Panc1 (cell line): ENCODE measurements at regions not wholly inside any gene's neighbourhood (a gene's known extent, or its start where the extent isn't known, plus 50 kb on each side); places are given as distances from the start of the nearest gene placed in this dataset.

Experiments
- ATAC-seq: fragments of 200-7000 bp; cut with Tn5 transposase; 2 replicates; pipeline ENCODE4 v1.9.1; 2020; ENCODE audit warnings: mild to moderate bottlenecking, moderate library complexity
- BruUV-seq: library from RNA; stranded (reverse); fragments of 400-500 nt; replicated peaks from 2 replicates; lab custom pipeline; 2021; lab: Mats Ljungman, UMichigan
- CTCF ChIA-PET: fragments of 300-600 bp; sonication (Branson Sonifier 250); formaldehyde crosslinking; loops from one replicate; lab custom pipeline; 2022; ENCODE audit warnings: antibody characterized with exemption; lab: Charles Lee
- POLR2A ChIA-PET: fragments of 300-600 bp; sonication (Branson Sonifier 250); formaldehyde crosslinking; loops from one replicate; lab custom pipeline; 2022; ENCODE audit warnings: antibody characterized with exemption; lab: Charles Lee
- DNase-seq: peaks from one replicate; pipeline ENCODE4 v3.0.0-alpha.2; 2010; ENCODE audit warnings: low read depth, low spot score
- H3K27ac ChIP-seq: 2 replicates; pipeline ENCODE4 v1.5.1; 2011; ENCODE audit warnings: mild to moderate bottlenecking, low read length, inconsistent platforms
- H3K27me3 ChIP-seq: fragments of 200-500 bp; sonication (Bioruptor generic); 2 replicates; pipeline ENCODE4 v1.6.0; 2014; ENCODE audit warnings: low read length, inconsistent platforms; ENCODE audit not compliant: control insufficient read depth, insufficient read depth
- H3K36me3 ChIP-seq: fragments of 200-500 bp; sonication (Bioruptor generic); 2 replicates; pipeline ENCODE4 v1.5.1; 2014; ENCODE audit warnings: inconsistent platforms, mild to moderate bottlenecking, low read length, moderate library complexity; ENCODE audit not compliant: control insufficient read depth, insufficient read depth
- H3K4me1 ChIP-seq: 2 replicates; pipeline ENCODE4 v1.5.1; 2011; ENCODE audit warnings: inconsistent platforms, mild to moderate bottlenecking, low read length, moderate library complexity; ENCODE audit not compliant: control insufficient read depth, insufficient read depth
- H3K4me3 ChIP-seq, 2 experiments: 2 replicates each; pipeline ENCODE4 v1.5.1; 2011 to 2012; ENCODE audit warnings: low read depth in 2 of 2, low read length in 2 of 2, mild to moderate bottlenecking in 2 of 2, inconsistent platforms in 1 of 2, moderate library complexity in 1 of 2
- H3K9me3 ChIP-seq: fragments of 200-500 bp; sonication (Bioruptor generic); 2 replicates; pipeline ENCODE4 v1.5.1; 2014; ENCODE audit warnings: low read depth, mild to moderate bottlenecking, inconsistent platforms, low read length, moderate library complexity; ENCODE audit not compliant: control insufficient read depth, insufficient read depth
- CTCF ChIP-seq: fragments of 450-650 bp; IDR thresholded peaks from 2 replicates; pipeline ENCODE4 v1.5.1; 2017; ENCODE audit warnings: mild to moderate bottlenecking
- POLR2AphosphoS5 ChIP-seq: IDR thresholded peaks from 2 replicates; pipeline ENCODE4 v1.6.1; 2012; ENCODE audit warnings: mild to moderate bottlenecking, low read depth, low read length, moderate library complexity
- REST ChIP-seq, 2 experiments: IDR thresholded peaks; 2 replicates each; pipeline ENCODE4 v1.6.1; 2011 to 2012; ENCODE audit warnings: low read depth in 2 of 2, control low read depth in 1 of 2, low read length in 1 of 2, mild to moderate bottlenecking in 1 of 2, moderate library complexity in 1 of 2; ENCODE audit not compliant: insufficient read depth in 1 of 2
- SIN3A ChIP-seq: IDR thresholded peaks from 2 replicates; pipeline ENCODE4 v1.6.1; 2012; ENCODE audit warnings: low read depth, mild to moderate bottlenecking, low read length, moderate library complexity, borderline replicate concordance; ENCODE audit not compliant: insufficient read depth
- TCF7L2 ChIP-seq: IDR thresholded peaks from 2 replicates; pipeline ENCODE4 v1.6.1; 2011; ENCODE audit warnings: mild to moderate bottlenecking, low read depth, low read length, inconsistent platforms
- in situ Hi-C: cut with HindIII; loops from 2 replicates; pipeline ENCODE4 v1.10.0; 2016; ENCODE audit warnings: low sequenced_read_pairs, low pct_unique_long_range_greater_than_20kb
- intact Hi-C: fragments of 100-400 bp; cut with micrococcal nuclease; formaldehyde crosslinking; loops from one replicate; pipeline ENCODE4 v1.10.0; 2022; ENCODE audit not compliant: unreplicated experiment

- Histone ChIP-seq H3K36me3 (no peaks in the 10 kb centered on the region), H3K27me3 (no peaks in the 10 kb centered on the region), H3K4me3 (no peak overlapping the region), H3K27ac (no peak overlapping the region), H3K9me3 (no peaks in the 10 kb centered on the region), H3K4me1 (no peaks in the 10 kb centered on the region)
- intact Hi-C loops (no loop called here), in situ Hi-C loops (no loop called here)
- ChIA-PET POLR2A (no interaction called here), CTCF (no interaction called here)
- DNase-seq (no peak), ATAC-seq (no peak)
- BruUV-seq = no TSS peak
- no peak for TF ChIP-seq CTCF
- TF ChIP-seq TCF7L2 = no peak
- TF ChIP-seq SIN3A = no peak
- no peak for TF ChIP-seq REST (IDR thresholded peaks at IDR 0.05; ENCODE audit: insufficient read depth in 1 of 2, low read depth in 2 of 2, low read length in 1 of 2)
- TF ChIP-seq POLR2AphosphoS5 = no peak
Measured at GRCh38 chr14:97618401-97618800, 821.2 kb downstream of the VRK1 start.

- no peak for TF ChIP-seq SIN3A
- no peak for TF ChIP-seq REST (IDR thresholded peaks at IDR 0.05; ENCODE audit: insufficient read depth in 1 of 2, low read depth in 2 of 2, low read length in 1 of 2)
- TF ChIP-seq TCF7L2 = no peak
- TF ChIP-seq CTCF = no peak
- no peak for TF ChIP-seq POLR2AphosphoS5
- in situ Hi-C loops = no loop called here
Measured at GRCh38 chr14:97618917-97619690, 821.9 kb downstream of the VRK1 start.

More at GRCh38 chr14:97618917-97619690, 821.9 kb downstream of the VRK1 start:
- no peaks in the 10 kb centered on the region for H3K9me3 ChIP-seq
- no peak overlapping the region for H3K4me3 ChIP-seq
- ChIA-PET CTCF (interaction anchor here (0.7 kb wide), 1 partner anchor 201 kb away, joined by 3 read pairs; no protein-coding TSS in a partner anchor), POLR2A (no interaction called here)
- H3K36me3 ChIP-seq = no peaks in the 10 kb centered on the region
- H3K4me1 ChIP-seq = no peaks in the 10 kb centered on the region
- BruUV-seq = no TSS peak
- no peak for DNase-seq
- H3K27me3 ChIP-seq = no peaks in the 10 kb centered on the region
- ATAC-seq = no peak
- intact Hi-C loops = no loop called here
- H3K27ac ChIP-seq = no peak overlapping the region
